ENCODE measurements at regions not wholly inside any gene's neighbourhood (a gene's known extent, or its start where the extent isn't known, plus 50 kb on each side); places are given as distances from the start of the nearest gene placed in this dataset.

GRCh38 chr1:37130221-37130948 is 96.1 kb upstream of the GRIK3 start:
- DNase-seq = no peak

- no peak for DNase-seq
These were observed 97.0 kb upstream of the GRIK3 start for GRCh38 chr1:37131281-37131680.

DNA sequence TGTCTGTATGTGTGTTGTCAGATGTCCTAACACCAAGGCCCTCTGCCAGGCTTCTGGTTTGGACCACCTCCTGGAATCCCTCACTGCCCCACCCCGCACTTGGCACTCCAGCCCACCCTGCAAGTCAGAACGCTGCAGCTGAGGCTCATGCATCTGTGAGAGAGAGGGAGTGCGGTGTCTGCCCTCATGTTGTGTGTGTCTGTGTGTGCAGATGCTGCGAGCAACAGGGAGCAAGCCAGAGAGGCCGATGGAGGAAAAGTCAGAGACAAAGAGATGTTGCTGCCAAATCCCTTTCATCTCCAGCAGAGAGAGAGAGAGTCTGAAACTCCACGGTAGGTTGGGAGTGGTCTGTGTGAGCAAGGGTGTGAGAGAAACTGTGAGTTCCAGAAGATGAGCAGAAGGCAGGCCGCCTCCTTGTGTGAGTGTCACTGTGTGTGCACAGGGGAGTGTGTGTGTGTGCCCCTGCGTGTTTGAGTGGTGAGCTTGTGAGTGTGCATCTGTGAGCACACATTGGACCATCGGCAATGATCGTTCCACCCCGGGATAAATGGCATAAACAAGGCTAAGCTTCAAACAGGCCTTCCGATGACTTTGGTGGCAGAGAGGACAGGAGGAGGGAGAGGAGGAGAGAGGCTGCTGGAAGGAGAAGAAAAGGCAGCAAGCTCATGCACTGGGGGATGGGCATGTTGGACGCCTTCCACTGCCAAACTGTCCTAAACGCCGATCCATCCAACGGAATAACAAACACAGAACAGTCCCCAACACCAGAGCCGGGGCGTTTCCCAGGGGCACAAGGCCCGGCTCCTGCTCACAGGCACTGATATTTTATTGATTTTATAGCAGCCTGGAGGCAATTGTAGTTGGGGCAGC is 99.2 kb upstream of the GRIK3 start:
- no peak for DNase-seq

- DNase-seq = no peak
These were observed 100.3 kb upstream of the GRIK3 start for GRCh38 chr1:37134599-37134998.

GRCh38 chr1:37135032-37135431 is 100.7 kb upstream of the GRIK3 start:
- no peak for DNase-seq

GRCh38 chr1:37137014-37137413 is 102.7 kb upstream of the GRIK3 start:
- DNase-seq = no peak

DNA sequence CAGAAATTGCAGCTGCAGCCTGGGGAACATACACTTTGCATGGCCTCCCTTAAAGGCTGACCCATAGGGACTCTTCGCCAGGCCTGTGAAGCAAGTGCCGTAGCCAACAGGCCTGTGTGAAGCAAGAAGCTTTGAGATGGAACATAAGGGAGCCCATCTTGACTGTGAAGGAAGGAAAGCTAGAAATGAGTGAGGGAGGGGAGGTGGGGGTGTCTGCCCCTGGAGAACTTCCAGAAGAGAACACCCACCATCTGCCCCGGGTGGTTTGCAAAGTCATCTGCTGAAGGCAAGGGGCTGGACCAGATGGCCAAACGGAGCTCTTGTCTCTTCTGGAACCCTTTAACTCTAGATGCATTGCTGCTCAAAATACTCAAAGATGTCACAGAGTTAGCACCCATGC is 103.3 kb upstream of the GRIK3 start:
- DNase-seq = no peak

- no peak for DNase-seq
These were observed 109.5 kb upstream of the GRIK3 start for GRCh38 chr1:37143800-37144199.

DNA sequence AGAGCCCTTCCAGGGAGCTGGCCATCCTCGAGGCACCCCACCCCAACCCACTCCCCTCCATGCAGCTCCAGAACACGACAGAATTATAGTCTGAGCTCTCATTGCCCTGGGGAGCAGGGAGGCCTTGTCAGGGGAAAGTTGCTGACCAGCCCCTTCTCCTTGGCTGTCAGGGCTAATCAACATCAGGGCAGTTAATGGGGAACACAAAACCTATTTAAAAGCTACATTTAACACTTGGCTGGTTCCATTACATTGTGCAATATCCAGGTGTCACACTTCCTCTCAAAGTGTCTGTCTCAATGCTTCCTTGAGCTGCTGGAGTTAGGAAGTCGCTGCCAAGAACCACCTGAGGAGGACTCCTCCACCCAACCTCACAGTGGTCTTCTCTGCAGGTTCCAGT is 111.8 kb upstream of the GRIK3 start:
- no peak for DNase-seq

DNA sequence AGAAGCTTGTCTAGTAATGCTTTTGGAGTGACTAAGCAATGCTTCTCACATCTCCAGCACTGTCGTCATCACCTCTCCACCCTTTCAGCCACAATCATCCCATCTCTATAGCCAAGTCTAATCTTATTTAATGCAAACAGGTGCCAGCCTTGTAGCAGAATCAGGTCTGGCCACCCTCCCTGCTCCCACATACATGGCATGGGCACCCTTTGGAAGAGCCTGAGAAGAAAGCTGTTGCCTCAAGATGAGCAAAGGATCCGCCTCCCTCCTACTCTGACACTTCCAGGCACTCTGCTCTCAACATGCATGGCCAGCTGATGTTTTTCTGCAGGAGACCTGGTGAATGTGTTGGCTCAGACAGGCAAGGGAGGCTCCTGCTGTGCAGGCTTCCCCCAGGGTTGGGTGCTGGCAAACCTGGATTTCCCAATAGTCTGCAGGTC is 113.1 kb upstream of the GRIK3 start:
- DNase-seq = no peak

DNA sequence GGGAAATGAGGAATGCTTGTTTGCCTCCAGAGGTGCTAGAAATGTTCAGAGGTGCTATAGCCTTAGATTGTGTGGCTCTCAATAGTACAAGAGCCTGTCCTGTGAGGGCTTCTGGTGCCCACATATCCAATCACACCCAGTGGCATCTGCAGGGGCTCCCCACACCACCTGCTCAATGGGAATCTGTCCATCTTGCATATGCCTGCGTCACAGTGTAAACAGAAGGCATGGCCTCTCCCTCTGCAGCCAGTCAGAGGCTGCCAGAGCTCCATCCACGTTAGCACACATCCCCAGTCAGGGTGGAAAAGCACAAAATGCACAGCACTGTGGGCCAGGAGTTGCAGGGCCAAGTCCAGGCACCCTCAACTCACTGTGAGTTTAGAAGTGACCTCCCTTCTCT is 113.6 kb upstream of the GRIK3 start:
- DNase-seq = no peak

- no peak for DNase-seq
These were observed 114.3 kb upstream of the GRIK3 start for GRCh38 chr1:37148663-37149062.

DNA sequence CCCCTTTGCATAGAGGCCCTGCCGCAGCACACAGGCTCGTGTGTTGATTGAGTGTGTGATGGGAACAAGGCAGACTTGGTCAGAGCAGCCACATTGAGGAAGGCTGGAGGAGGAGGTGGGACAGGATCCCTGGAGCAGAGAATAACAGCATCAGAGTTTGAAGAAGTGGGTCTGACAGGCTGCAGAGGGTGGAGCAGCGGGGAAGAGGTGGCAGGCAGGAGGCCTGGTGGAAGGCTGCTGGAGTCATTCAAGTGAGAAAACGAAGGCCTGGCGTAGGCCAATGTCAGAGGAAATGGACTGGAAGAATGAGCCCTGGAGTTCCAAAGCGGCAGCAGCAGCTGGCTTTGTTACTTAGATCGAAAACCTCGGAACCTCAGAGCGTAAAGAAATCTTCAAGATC is 115.0 kb upstream of the GRIK3 start:
- DNase-seq = no peak

DNA sequence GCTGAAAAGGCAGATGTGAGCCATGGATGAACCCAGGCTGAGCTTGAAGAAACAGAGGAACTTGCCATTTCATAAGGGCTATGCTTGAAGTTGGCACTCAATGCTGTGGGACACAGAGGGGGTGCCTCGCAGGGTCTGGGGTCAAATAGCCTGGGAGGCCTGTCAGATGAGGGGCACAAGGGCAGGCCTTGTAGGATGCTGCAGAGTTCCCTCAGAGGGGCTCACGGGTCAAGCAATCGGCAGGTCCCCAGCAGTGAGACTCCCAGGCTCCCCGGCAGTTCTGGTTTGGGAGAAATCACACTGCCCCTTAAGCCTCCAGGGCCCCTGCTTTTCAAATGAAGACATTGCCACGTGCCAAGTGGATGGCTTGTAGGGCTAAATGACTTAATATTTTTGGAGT is 116.7 kb upstream of the GRIK3 start:
- DNase-seq = no peak

DNA sequence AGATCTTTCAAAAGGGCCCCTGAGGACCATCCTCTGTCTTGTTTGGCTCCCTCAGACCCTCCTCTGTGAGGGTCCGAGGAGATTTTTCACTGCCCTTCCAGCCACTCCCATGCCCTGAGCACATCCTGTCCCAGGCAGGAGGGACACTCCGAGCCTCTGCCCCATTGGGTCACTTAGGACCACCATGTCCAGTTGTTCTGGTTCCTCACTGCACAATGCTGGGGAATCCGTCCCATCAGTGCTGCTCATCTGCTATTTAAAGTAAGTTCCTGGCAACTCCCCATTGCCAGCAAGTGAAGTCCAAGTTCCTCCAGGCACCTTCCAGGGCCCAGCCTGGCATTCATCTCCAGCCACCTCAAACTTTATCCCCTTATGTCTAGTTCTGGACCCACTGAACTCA is 117.5 kb upstream of the GRIK3 start:
- DNase-seq = no peak

DNA sequence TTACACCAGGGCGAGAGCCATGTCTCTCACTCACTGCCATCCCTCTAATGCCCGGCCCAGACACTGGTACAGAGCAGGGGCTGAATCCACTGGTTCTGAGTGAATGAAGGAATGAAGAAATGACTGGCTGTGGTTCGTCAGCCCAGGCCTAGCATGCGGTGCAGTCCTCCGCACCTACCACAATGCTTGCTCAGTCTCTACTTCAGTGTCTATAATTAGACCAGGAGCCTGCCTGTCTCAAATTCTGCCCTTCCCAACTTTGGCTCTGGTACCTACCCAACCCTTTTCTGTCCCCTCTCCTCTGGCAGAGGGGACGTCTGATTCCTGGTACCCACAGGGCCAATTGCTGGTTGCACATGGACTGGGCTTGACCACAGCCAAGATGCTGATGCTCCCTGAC is 118.2 kb upstream of the GRIK3 start:
- DNase-seq = no peak

- DNase-seq = no peak
These were observed 119.1 kb upstream of the GRIK3 start for GRCh38 chr1:37153116-37154100.

- DNase-seq = no peak
These were observed 122.3 kb upstream of the GRIK3 start for GRCh38 chr1:37156646-37157045.

DNA sequence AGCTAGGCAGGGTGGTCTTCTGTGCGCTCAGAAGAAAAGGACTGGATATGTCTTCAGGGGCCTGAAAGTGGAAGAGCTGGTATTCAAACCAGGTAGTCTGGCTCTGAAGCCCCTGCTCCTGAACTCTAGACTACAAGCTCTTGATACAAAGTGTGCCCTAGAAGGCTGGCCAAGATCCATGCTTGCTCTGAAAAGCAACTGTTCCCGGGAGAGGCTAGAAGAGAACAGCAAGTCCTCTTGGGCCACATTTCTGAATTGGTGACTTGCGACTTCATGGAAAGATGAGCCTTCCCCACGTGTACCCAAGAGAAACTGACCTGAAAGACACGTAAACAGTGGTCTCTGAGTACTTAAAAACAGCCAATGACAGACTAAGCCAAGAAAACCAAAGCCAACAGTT is 123.3 kb upstream of the GRIK3 start:
- no peak for DNase-seq

GRCh38 chr1:37158113-37158749 is 123.9 kb upstream of the GRIK3 start:
- no peak for DNase-seq

DNA sequence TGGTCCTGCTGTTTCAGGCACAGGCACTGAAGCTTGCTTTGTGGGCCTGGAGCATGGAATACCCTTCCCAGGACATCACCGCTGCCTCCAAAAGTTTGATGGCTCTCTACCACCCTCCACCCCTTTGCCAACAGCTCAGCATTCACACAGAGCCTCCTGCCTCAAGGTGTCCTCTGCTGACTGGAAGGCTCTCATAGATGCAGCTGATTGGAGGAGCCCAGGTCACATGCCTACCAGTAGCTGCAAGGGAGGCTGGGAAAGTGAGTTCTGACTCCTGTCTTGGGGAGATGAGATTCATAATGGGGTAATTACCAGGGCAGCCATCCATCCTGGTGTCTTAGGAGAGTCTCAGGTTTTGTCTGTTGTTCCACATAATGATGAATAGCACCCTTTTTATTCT is 124.8 kb upstream of the GRIK3 start:
- DNase-seq = no peak

DNA sequence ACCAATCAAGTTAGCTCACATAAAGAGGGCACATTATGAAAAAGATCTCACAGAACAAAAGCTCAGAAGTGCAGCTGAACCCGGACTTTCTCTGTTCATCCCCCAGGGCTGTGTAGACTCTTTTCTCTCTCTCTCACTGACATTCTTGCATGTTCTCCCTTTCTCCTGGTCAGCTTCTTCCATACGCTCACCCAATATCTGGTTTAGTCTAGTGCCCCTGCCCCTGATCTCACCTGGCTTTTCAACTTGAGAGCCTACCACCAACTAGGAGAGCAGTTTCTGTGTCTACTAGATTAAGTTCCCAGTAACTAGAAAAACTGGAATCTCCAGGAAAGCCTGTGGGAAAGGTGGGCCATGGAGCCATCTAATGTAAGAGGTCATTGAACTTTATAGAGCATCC is 126.9 kb upstream of the GRIK3 start:
- no peak for DNase-seq

DNA sequence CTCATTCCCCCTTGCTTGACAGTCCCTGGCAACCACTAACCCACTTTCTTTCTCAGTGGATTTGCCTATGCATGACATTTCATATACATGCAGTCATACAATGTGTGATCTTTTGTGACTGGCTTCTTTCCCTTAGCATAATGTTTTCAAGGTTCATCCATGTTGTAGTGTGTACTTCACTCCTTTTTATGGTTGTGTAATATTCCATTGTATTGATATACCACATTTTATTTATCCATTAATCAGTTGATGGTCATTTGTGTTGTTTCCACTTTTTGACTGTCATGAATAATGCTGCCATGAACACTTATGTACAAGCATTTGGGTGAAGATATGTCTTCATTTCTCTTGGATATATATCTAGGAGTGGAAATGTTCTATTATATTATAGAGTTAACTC is 127.7 kb upstream of the GRIK3 start:
- no peak for DNase-seq
